Naive B cell (primary cell): ENCODE measurements at regions not wholly inside any gene's neighbourhood (a gene's known extent, or its start where the extent isn't known, plus 50 kb on each side); places are given as distances from the start of the nearest gene placed in this dataset.
A peak's percentile ranks its signal among the peaks of the same experiment; 100 is the strongest.
"Not testable (repeated sequence)": the region's sequence is repeated elsewhere in the genome, so short reads cannot be mapped to it uniquely, and the experiment has no call there.

Experiments
- ATAC-seq, 2 donors: fragments of 150-1000 bp; cut with Tn5 transposase; 2 replicates each; pipeline ENCODE4 v1.10.0; 2021; ENCODE audit warnings: low read depth in 2 of 2, mild to moderate bottlenecking in 2 of 2, moderate library complexity in 2 of 2
- DNase-seq: peaks from one replicate; pipeline ENCODE4 v3.0.0; 2022
- H3K27ac Mint-ChIP-seq, 6 donors: one replicate each; pipeline ENCODE4 v1.8.0; 2020 to 2022; ENCODE audit warnings: mild to moderate bottlenecking in 6 of 6, mixed read lengths in 6 of 6, moderate library complexity in 5 of 6, inconsistent platforms in 2 of 6
- H3K27me3 Mint-ChIP-seq, 3 donors: one replicate each; pipeline ENCODE4 v1.8.0; 2021 to 2022; ENCODE audit warnings: mixed read lengths in 3 of 3, mild to moderate bottlenecking in 1 of 3
- H3K36me3 Mint-ChIP-seq, 2 donors: one replicate each; pipeline ENCODE4 v1.8.0; 2020 to 2022; ENCODE audit warnings: mixed read lengths in 2 of 2, inconsistent platforms in 1 of 2, mild to moderate bottlenecking in 1 of 2
- H3K4me1 Mint-ChIP-seq, 3 donors: one replicate each; pipeline ENCODE4 v1.8.0; 2020 to 2022; ENCODE audit warnings: mixed read lengths in 3 of 3, inconsistent platforms in 1 of 3, mild to moderate bottlenecking in 1 of 3, moderate library complexity in 1 of 3
- H3K4me3 Mint-ChIP-seq, 8 donors: one replicate each; pipeline ENCODE4 v1.8.0; 2020 to 2022; ENCODE audit warnings: mild to moderate bottlenecking in 8 of 8, mixed read lengths in 8 of 8, moderate library complexity in 8 of 8, inconsistent platforms in 2 of 8
- H3K9me3 Mint-ChIP-seq, 7 donors: one replicate each; pipeline ENCODE4 v1.8.0; 2020 to 2022; ENCODE audit warnings: mixed read lengths in 7 of 7, mild to moderate bottlenecking in 5 of 7, inconsistent platforms in 2 of 7, moderate library complexity in 1 of 7

GRCh38 chr3:3902161-3902560 lies 102.9 kb downstream of the LRRN1 start:
- H3K4me1 Mint-ChIP-seq, result no peaks in the 10 kb centered on the region
- DNase-seq (no peak), ATAC-seq (no peak)
- no peak overlapping the region for H3K27ac Mint-ChIP-seq
- H3K36me3 Mint-ChIP-seq, result peaks cover 0 to 4% of the 10 kb centered on the region in 2 donors
- no peak overlapping the region for H3K4me3 Mint-ChIP-seq
- H3K9me3 Mint-ChIP-seq, result peaks cover 0 to 8% (median 4%) of the 10 kb centered on the region in 7 donors
- H3K27me3 Mint-ChIP-seq, result peaks cover 0 to 6% (median 0%) of the 10 kb centered on the region in 3 donors

- ATAC-seq (no peak), DNase-seq (no peak)
- Mint-ChIP-seq H3K36me3 (no peaks in the 10 kb centered on the region), H3K4me1 (no peaks in the 10 kb centered on the region), H3K27me3 (no peaks in the 10 kb centered on the region), H3K27ac (no peak overlapping the region), H3K9me3 (peaks cover 0 to 10% (median 0%) of the 10 kb centered on the region in 7 donors), H3K4me3 (no peak overlapping the region)
Observed at GRCh38 chr3:3906171-3906570, 106.9 kb downstream of the LRRN1 start.

- Mint-ChIP-seq H3K36me3 (no peaks in the 10 kb centered on the region), H3K4me1 (no peaks in the 10 kb centered on the region), H3K27ac (no peak overlapping the region), H3K4me3 (no peak overlapping the region), H3K27me3 (no peaks in the 10 kb centered on the region), H3K9me3 (peaks cover 0 to 10% (median 3%) of the 10 kb centered on the region in 7 donors)
- DNase-seq (no peak), ATAC-seq (no peak)
Observed at GRCh38 chr3:3907023-3907422, 107.8 kb downstream of the LRRN1 start.

- H3K9me3 Mint-ChIP-seq, result peaks cover 0 to 5% (median 2%) of the 10 kb centered on the region in 7 donors
- H3K27ac Mint-ChIP-seq, result peak overlapping the region in 1 of 6 donors; percentile 20
- no peaks in the 10 kb centered on the region for H3K27me3 Mint-ChIP-seq
- H3K4me1 Mint-ChIP-seq, result no peaks in the 10 kb centered on the region
- H3K4me3 Mint-ChIP-seq, result no peak overlapping the region
- no peak for DNase-seq
- ATAC-seq, result no peak
- no peaks in the 10 kb centered on the region for H3K36me3 Mint-ChIP-seq
Observed at GRCh38 chr3:3918763-3919162, 119.5 kb downstream of the LRRN1 start.

GRCh38 chr3:3919316-3919715 lies 120.1 kb downstream of the LRRN1 start:
- Mint-ChIP-seq H3K9me3 (peaks cover 0 to 5% (median 2%) of the 10 kb centered on the region in 7 donors), H3K4me1 (no peaks in the 10 kb centered on the region), H3K36me3 (no peaks in the 10 kb centered on the region), H3K27ac (no peak overlapping the region), H3K4me3 (no peak overlapping the region), H3K27me3 (no peaks in the 10 kb centered on the region)
- no peak for DNase-seq
- ATAC-seq, result no peak

- Mint-ChIP-seq H3K9me3 (peaks cover 0 to 5% (median 0%) of the 10 kb centered on the region in 7 donors), H3K4me1 (no peaks in the 10 kb centered on the region), H3K36me3 (no peaks in the 10 kb centered on the region), H3K4me3 (no peak overlapping the region), H3K27ac (no peak overlapping the region), H3K27me3 (no peaks in the 10 kb centered on the region)
- no peak for ATAC-seq
- no peak for DNase-seq
Observed at GRCh38 chr3:3923619-3924018, 124.4 kb downstream of the LRRN1 start.

GRCh38 chr3:3927198-3927597 lies 128.0 kb downstream of the LRRN1 start:
- H3K27me3 Mint-ChIP-seq, result no peaks in the 10 kb centered on the region
- peaks cover 7 to 9% of the 10 kb centered on the region in 2 donors for H3K36me3 Mint-ChIP-seq
- DNase-seq (no peak), ATAC-seq (no peak)
- H3K9me3 Mint-ChIP-seq, result peaks cover 5 to 19% (median 12%) of the 10 kb centered on the region in 7 donors
- H3K27ac Mint-ChIP-seq, result no peak overlapping the region
- no peak overlapping the region for H3K4me3 Mint-ChIP-seq
- no peaks in the 10 kb centered on the region for H3K4me1 Mint-ChIP-seq

GRCh38 chr3:3927965-3928364 lies 128.7 kb downstream of the LRRN1 start:
- no peak for ATAC-seq
- peaks cover 7 to 9% of the 10 kb centered on the region in 2 donors for H3K36me3 Mint-ChIP-seq

GRCh38 chr3:3941380-3941779 lies 142.1 kb downstream of the LRRN1 start:
- not testable (repeated sequence) for ATAC-seq, DNase-seq, H3K27ac Mint-ChIP-seq, H3K4me3 Mint-ChIP-seq, H3K27me3 Mint-ChIP-seq, H3K4me1 Mint-ChIP-seq, H3K36me3 Mint-ChIP-seq
- H3K9me3 Mint-ChIP-seq, result peaks cover 5 to 19% (median 9%) of the 10 kb centered on the region in 7 donors

More at GRCh38 chr3:3927965-3928364, 128.7 kb downstream of the LRRN1 start:
- Mint-ChIP-seq H3K4me3 (no peak overlapping the region), H3K4me1 (no peaks in the 10 kb centered on the region), H3K27me3 (no peaks in the 10 kb centered on the region), H3K9me3 (peaks cover 5 to 19% (median 8%) of the 10 kb centered on the region in 7 donors), H3K27ac (no peak overlapping the region)
- no peak for DNase-seq

GRCh38 chr3:3951071-3951470 lies 151.8 kb downstream of the LRRN1 start:
- H3K9me3 Mint-ChIP-seq, result peaks cover 0 to 2% (median 0%) of the 10 kb centered on the region in 7 donors
- H3K36me3 Mint-ChIP-seq, result peaks cover 0 to 8% of the 10 kb centered on the region in 2 donors

GRCh38 chr3:3951501-3951900 lies 152.3 kb downstream of the LRRN1 start:
- peaks cover 0 to 2% (median 0%) of the 10 kb centered on the region in 7 donors for H3K9me3 Mint-ChIP-seq
- DNase-seq (no peak), ATAC-seq (no peak)
- H3K4me1 Mint-ChIP-seq, result no peaks in the 10 kb centered on the region
- H3K4me3 Mint-ChIP-seq, result no peak overlapping the region
- H3K27ac Mint-ChIP-seq, result no peak overlapping the region
- H3K36me3 Mint-ChIP-seq, result peaks cover 0 to 8% of the 10 kb centered on the region in 2 donors
- H3K27me3 Mint-ChIP-seq, result no peaks in the 10 kb centered on the region

More at GRCh38 chr3:3951071-3951470, 151.8 kb downstream of the LRRN1 start:
- Mint-ChIP-seq H3K4me1 (no peaks in the 10 kb centered on the region), H3K27ac (no peak overlapping the region), H3K27me3 (no peaks in the 10 kb centered on the region), H3K4me3 (no peak overlapping the region)
- DNase-seq (no peak), ATAC-seq (no peak)

GRCh38 chr3:3962867-3963266 lies 163.6 kb downstream of the LRRN1 start:
- ATAC-seq, H3K27me3 Mint-ChIP-seq, DNase-seq, H3K27ac Mint-ChIP-seq, H3K9me3 Mint-ChIP-seq, H3K4me1 Mint-ChIP-seq, H3K36me3 Mint-ChIP-seq: not testable (repeated sequence)
- H3K4me3 Mint-ChIP-seq, result peak overlapping the region in 1 of 8 donors; percentile 35

GRCh38 chr3:3984053-3984452 lies 184.8 kb downstream of the LRRN1 start:
- no peak for DNase-seq
- peaks cover 0 to 5% (median 0%) of the 10 kb centered on the region in 3 donors for H3K27me3 Mint-ChIP-seq
- H3K4me1 Mint-ChIP-seq, result no peaks in the 10 kb centered on the region
- no peak for ATAC-seq
- H3K36me3 Mint-ChIP-seq, result no peaks in the 10 kb centered on the region
- H3K27ac Mint-ChIP-seq, result no peak overlapping the region
- no peak overlapping the region for H3K4me3 Mint-ChIP-seq
- no peaks in the 10 kb centered on the region for H3K9me3 Mint-ChIP-seq

GRCh38 chr3:3991598-3991997 lies 192.4 kb downstream of the LRRN1 start:
- Mint-ChIP-seq H3K27ac (no peak overlapping the region), H3K4me3 (no peak overlapping the region), H3K36me3 (no peaks in the 10 kb centered on the region), H3K9me3 (peaks cover 0 to 23% (median 9%) of the 10 kb centered on the region in 7 donors), H3K4me1 (no peaks in the 10 kb centered on the region), H3K27me3 (no peaks in the 10 kb centered on the region)
- no peak for DNase-seq
- ATAC-seq, result no peak
